GM10248 (cell line): ENCODE measurements at regions not wholly inside any gene's neighbourhood (a gene's known extent, or its start where the extent isn't known, plus 50 kb on each side); places are given as distances from the start of the nearest gene placed in this dataset.

ENCODE experiments used
- CTCF ChIA-PET: fragments of 300-600 bp; sonication (Branson Sonifier 250); formaldehyde crosslinking; extraction: SDS; loops from one replicate; lab custom pipeline; 2021; ENCODE audit warnings: antibody characterized with exemption; lab: Yijun Ruan, JAX
- POLR2A ChIA-PET: fragments of 350-650 bp; sonication (Branson Sonifier 250); formaldehyde crosslinking; extraction: SDS; loops from one replicate; lab custom pipeline; 2020; ENCODE audit warnings: antibody characterized with exemption; lab: Yijun Ruan, JAX
- DNase-seq: peaks from one replicate; pipeline ENCODE4 v3.0.0; 2012; ENCODE audit errors: extremely low spot score
- CTCF ChIP-seq: IDR thresholded peaks from 2 replicates; pipeline ENCODE4 v1.5.1; 2012; ENCODE audit warnings: mild to moderate bottlenecking, low read depth; ENCODE audit errors: extremely low read depth, missing control alignments, control extremely low read depth

- CTCF ChIA-PET, result interaction anchor here (1.1 to 2.6 kb wide), 2 partner anchors 17 to 329 kb away, joined by 4 to 10 read pairs; no protein-coding TSS in a partner anchor
- TF ChIP-seq CTCF, result no peak
- DNase-seq, result no peak
- POLR2A ChIA-PET, result no interaction called here
Observed at GRCh38 chr1:99527078-99527477, 118.8 kb upstream of the PALMD start.

- no peak for DNase-seq
- TF ChIP-seq CTCF, result no peak
- POLR2A ChIA-PET, result no interaction called here
- CTCF ChIA-PET, result interaction anchor here (2.6 kb wide), 1 partner anchor 17 kb away, joined by 10 read pairs; no protein-coding TSS in a partner anchor
Observed at GRCh38 chr1:99527545-99527944, 118.4 kb upstream of the PALMD start.

GRCh38 chr1:99529002-99529401 lies 116.9 kb upstream of the PALMD start:
- TF ChIP-seq CTCF, result no peak
- DNase-seq, result no peak
- POLR2A ChIA-PET, result no interaction called here
- CTCF ChIA-PET, result interaction anchor here (1.3 kb wide), 1 partner anchor 44 kb away, joined by 3 read pairs; no protein-coding TSS in a partner anchor

- CTCF ChIA-PET, result interaction anchor here (1.4 kb wide), 1 partner anchor 12 kb away, joined by 3 read pairs; no protein-coding TSS in a partner anchor
- no peak for DNase-seq
- no peak for TF ChIP-seq CTCF
- POLR2A ChIA-PET, result no interaction called here
Observed at GRCh38 chr1:99531578-99532275, 114.2 kb upstream of the PALMD start.

- ChIA-PET CTCF (interaction anchor here (1.4 kb wide), 1 partner anchor 11 kb away, joined by 3 read pairs; no protein-coding TSS in a partner anchor), POLR2A (no interaction called here)
- DNase-seq, result no peak
- no peak for TF ChIP-seq CTCF
Observed at GRCh38 chr1:99532276-99532580, 113.7 kb upstream of the PALMD start.

GRCh38 chr1:99533909-99534637 lies 111.8 kb upstream of the PALMD start:
- CTCF ChIA-PET, result interaction anchor here (0.8 kb wide), 1 partner anchor 11 kb away, joined by 3 read pairs; no protein-coding TSS in a partner anchor
- DNase-seq, result no peak

More at GRCh38 chr1:99533909-99534637, 111.8 kb upstream of the PALMD start:
- POLR2A ChIA-PET, result no interaction called here
- TF ChIP-seq CTCF, result no peak
